Activated T-cell treated with anti-CD3 and anti-CD28 coated beads, Interleukin-2, amount 50 U/mL, for 4 hours (primary cell): ENCODE measurements at regions not wholly inside any gene's neighbourhood (a gene's known extent, or its start where the extent isn't known, plus 50 kb on each side); places are given as distances from the start of the nearest gene placed in this dataset.
"Not testable (repeated sequence)": the region's sequence is repeated elsewhere in the genome, so short reads cannot be mapped to it uniquely, and the experiment has no call there.

Experiments
- ATAC-seq, 2 donors: fragments of 200-7000 bp; cut with Tn5 transposase; one replicate each; pipeline ENCODE4 v1.10.0; 2021
- DNase-seq: peaks from one replicate; pipeline ENCODE4 v3.0.0-alpha.2; 2020
- H3K27me3 Mint-ChIP-seq: one replicate; pipeline ENCODE4 v1.8.0; 2021; ENCODE audit warnings: low read depth, mixed read lengths
- H3K36me3 Mint-ChIP-seq: one replicate; pipeline ENCODE4 v1.8.0; 2022; ENCODE audit warnings: mixed read lengths; ENCODE audit not compliant: insufficient read depth
- H3K4me1 Mint-ChIP-seq: one replicate; pipeline ENCODE4 v1.8.0; 2021; ENCODE audit warnings: low read depth, mixed read lengths
- H3K4me3 Mint-ChIP-seq: one replicate; pipeline ENCODE4 v1.8.0; 2021; ENCODE audit warnings: mild to moderate bottlenecking, moderate library complexity, mixed read lengths
- H3K9me3 Mint-ChIP-seq: one replicate; pipeline ENCODE4 v1.8.0; 2021; ENCODE audit warnings: mixed read lengths

- ATAC-seq = no peak
- Mint-ChIP-seq H3K4me3 (no peak overlapping the region), H3K4me1 (no peaks in the 10 kb centered on the region), H3K9me3 (no peaks in the 10 kb centered on the region), H3K36me3 (no peaks in the 10 kb centered on the region), H3K27me3 (no peaks in the 10 kb centered on the region)
- no peak for DNase-seq
Measured at GRCh38 chr20:22819784-22820183, 215.3 kb upstream of the SSTR4 start.

- DNase-seq = no peak
- Mint-ChIP-seq H3K36me3 (no peaks in the 10 kb centered on the region), H3K27me3 (no peaks in the 10 kb centered on the region), H3K4me3 (no peak overlapping the region), H3K9me3 (no peaks in the 10 kb centered on the region), H3K4me1 (no peaks in the 10 kb centered on the region)
- ATAC-seq = no peak
Measured at GRCh38 chr20:22821081-22821727, 213.9 kb upstream of the SSTR4 start.

GRCh38 chr20:22821796-22822195 lies 213.3 kb upstream of the SSTR4 start:
- ATAC-seq (no peak), DNase-seq (no peak)
- H3K4me1 Mint-ChIP-seq = no peaks in the 10 kb centered on the region
- no peaks in the 10 kb centered on the region for H3K9me3 Mint-ChIP-seq
- H3K36me3 Mint-ChIP-seq = no peaks in the 10 kb centered on the region
- no peaks in the 10 kb centered on the region for H3K27me3 Mint-ChIP-seq
- H3K4me3 Mint-ChIP-seq = no peak overlapping the region

GRCh38 chr20:22823119-22823518 lies 212.0 kb upstream of the SSTR4 start:
- H3K4me3 Mint-ChIP-seq = no peak overlapping the region
- no peaks in the 10 kb centered on the region for H3K36me3 Mint-ChIP-seq
- no peaks in the 10 kb centered on the region for H3K4me1 Mint-ChIP-seq
- no peaks in the 10 kb centered on the region for H3K9me3 Mint-ChIP-seq
- ATAC-seq (no peak), DNase-seq (no peak)
- H3K27me3 Mint-ChIP-seq = no peaks in the 10 kb centered on the region

- Mint-ChIP-seq H3K4me3 (no peak overlapping the region), H3K4me1 (no peaks in the 10 kb centered on the region), H3K9me3 (no peaks in the 10 kb centered on the region), H3K27me3 (no peaks in the 10 kb centered on the region), H3K36me3 (no peaks in the 10 kb centered on the region)
- DNase-seq (no peak), ATAC-seq (no peak)
Measured at GRCh38 chr20:22824077-22824476, 211.0 kb upstream of the SSTR4 start.

- no peak for DNase-seq
- no peaks in the 10 kb centered on the region for H3K36me3 Mint-ChIP-seq
- ATAC-seq = no peak
- H3K27me3 Mint-ChIP-seq = no peaks in the 10 kb centered on the region
- no peaks in the 10 kb centered on the region for H3K4me1 Mint-ChIP-seq
- no peaks in the 10 kb centered on the region for H3K9me3 Mint-ChIP-seq
- H3K4me3 Mint-ChIP-seq = no peak overlapping the region
Measured at GRCh38 chr20:22825076-22825475, 210.0 kb upstream of the SSTR4 start.

- no peak for ATAC-seq
- no peak overlapping the region for H3K4me3 Mint-ChIP-seq
- H3K9me3 Mint-ChIP-seq = no peaks in the 10 kb centered on the region
- no peaks in the 10 kb centered on the region for H3K36me3 Mint-ChIP-seq
- H3K4me1 Mint-ChIP-seq = no peaks in the 10 kb centered on the region
- DNase-seq = no peak
- no peaks in the 10 kb centered on the region for H3K27me3 Mint-ChIP-seq
Measured at GRCh38 chr20:22825546-22825945, 209.6 kb upstream of the SSTR4 start.

GRCh38 chr20:22826306-22827230 lies 208.5 kb upstream of the SSTR4 start:
- Mint-ChIP-seq H3K9me3 (no peaks in the 10 kb centered on the region), H3K27me3 (no peaks in the 10 kb centered on the region), H3K4me1 (no peaks in the 10 kb centered on the region), H3K4me3 (no peak overlapping the region), H3K36me3 (no peaks in the 10 kb centered on the region)
- ATAC-seq (no peak), DNase-seq (no peak)

GRCh38 chr20:22827916-22828315 lies 207.2 kb upstream of the SSTR4 start:
- DNase-seq (no peak), ATAC-seq (no peak)
- no peaks in the 10 kb centered on the region for H3K36me3 Mint-ChIP-seq
- H3K27me3 Mint-ChIP-seq = no peaks in the 10 kb centered on the region
- no peak overlapping the region for H3K4me3 Mint-ChIP-seq
- H3K4me1 Mint-ChIP-seq = no peaks in the 10 kb centered on the region
- no peaks in the 10 kb centered on the region for H3K9me3 Mint-ChIP-seq

GRCh38 chr20:22829356-22829755 lies 205.8 kb upstream of the SSTR4 start:
- H3K4me3 Mint-ChIP-seq = no peak overlapping the region
- H3K4me1 Mint-ChIP-seq = no peaks in the 10 kb centered on the region
- DNase-seq (no peak), ATAC-seq (no peak)
- no peaks in the 10 kb centered on the region for H3K36me3 Mint-ChIP-seq
- H3K27me3 Mint-ChIP-seq = no peaks in the 10 kb centered on the region
- no peaks in the 10 kb centered on the region for H3K9me3 Mint-ChIP-seq

GRCh38 chr20:22830138-22830537 lies 205.0 kb upstream of the SSTR4 start:
- Mint-ChIP-seq H3K9me3 (no peaks in the 10 kb centered on the region), H3K27me3 (no peaks in the 10 kb centered on the region), H3K4me3 (no peak overlapping the region), H3K36me3 (no peaks in the 10 kb centered on the region), H3K4me1 (no peaks in the 10 kb centered on the region)
- ATAC-seq = no peak
- no peak for DNase-seq

GRCh38 chr20:22830715-22831114 lies 204.4 kb upstream of the SSTR4 start:
- not testable (repeated sequence) for ATAC-seq, H3K27me3 Mint-ChIP-seq, H3K9me3 Mint-ChIP-seq, DNase-seq, H3K36me3 Mint-ChIP-seq, H3K4me3 Mint-ChIP-seq, H3K4me1 Mint-ChIP-seq

GRCh38 chr20:22833851-22834250 lies 201.3 kb upstream of the SSTR4 start:
- no peaks in the 10 kb centered on the region for H3K9me3 Mint-ChIP-seq
- no peaks in the 10 kb centered on the region for H3K27me3 Mint-ChIP-seq
- ATAC-seq = no peak
- H3K4me1 Mint-ChIP-seq = no peaks in the 10 kb centered on the region
- H3K4me3 Mint-ChIP-seq = no peak overlapping the region
- no peaks in the 10 kb centered on the region for H3K36me3 Mint-ChIP-seq
- no peak for DNase-seq

- no peaks in the 10 kb centered on the region for H3K36me3 Mint-ChIP-seq
- no peaks in the 10 kb centered on the region for H3K9me3 Mint-ChIP-seq
- DNase-seq = no peak
- H3K27me3 Mint-ChIP-seq = no peaks in the 10 kb centered on the region
- H3K4me1 Mint-ChIP-seq = no peaks in the 10 kb centered on the region
- no peak overlapping the region for H3K4me3 Mint-ChIP-seq
- ATAC-seq = no peak
Measured at GRCh38 chr20:22834651-22835256, 200.4 kb upstream of the SSTR4 start.

- H3K4me1 Mint-ChIP-seq = no peaks in the 10 kb centered on the region
- no peaks in the 10 kb centered on the region for H3K36me3 Mint-ChIP-seq
- no peaks in the 10 kb centered on the region for H3K27me3 Mint-ChIP-seq
- no peak for ATAC-seq
- no peak overlapping the region for H3K4me3 Mint-ChIP-seq
- H3K9me3 Mint-ChIP-seq = no peaks in the 10 kb centered on the region
- DNase-seq = no peak
Measured at GRCh38 chr20:22836211-22836610, 198.9 kb upstream of the SSTR4 start.
